ENCODE measurements at regions not wholly inside any gene's neighbourhood (a gene's known extent, or its start where the extent isn't known, plus 50 kb on each side); places are given as distances from the start of the nearest gene placed in this dataset.

- Histone ChIP-seq H2AFZ (replicated peaks) (no peak overlapping the region), H4K20me1 (ENCODE audit: low read depth) (no peaks in the 10 kb centered on the region), H3K9me3 (ENCODE audit: low read depth) (no peaks in the 10 kb centered on the region), H3K9ac (no peak overlapping the region), H3K27ac (no peak overlapping the region), H3F3A (ENCODE audit: low read depth) (no peaks in the 10 kb centered on the region), H3K4me2 (no peak overlapping the region), H3K79me2 (ENCODE audit: low read depth) (no peaks in the 10 kb centered on the region), H3K4me3 (no peak overlapping the region), H3K36me3 (no peaks in the 10 kb centered on the region), H3K27me3 (no peaks in the 10 kb centered on the region), H3K4me1 (no peaks in the 10 kb centered on the region)
- H3K4me1 Mint-ChIP-seq: no peaks in the 10 kb centered on the region
- no peak overlapping the region for H3K27ac Mint-ChIP-seq
- TF ChIP-seq EZH2 (IDR thresholded peaks at IDR 0.05): no peak
- no peak for TF ChIP-seq CTCF (IDR thresholded peaks at IDR 0.05)
- no peak for TF ChIP-seq EZH2phosphoT487 (IDR thresholded peaks at IDR 0.05)
- H3K36me3 Mint-ChIP-seq: no peaks in the 10 kb centered on the region
- no peak overlapping the region for H3K4me3 Mint-ChIP-seq
- no peaks in the 10 kb centered on the region for H3K9me3 Mint-ChIP-seq
- DNase-seq (ENCODE audit: low spot score): no peak
- H3K27me3 Mint-ChIP-seq (ENCODE audit: insufficient read depth, low read depth): peaks cover 4% of the 10 kb centered on the region
Measured at GRCh38 chr2:126769118-126769517, 113.2 kb downstream of the GYPC start.

GRCh38 chr2:126770466-126770865 lies 114.5 kb downstream of the GYPC start:
- TF ChIP-seq CTCF (IDR thresholded peaks at IDR 0.05) (no peak), EZH2phosphoT487 (IDR thresholded peaks at IDR 0.05) (no peak), EZH2 (IDR thresholded peaks at IDR 0.05) (no peak)
- H3K27ac ChIP-seq: no peak overlapping the region
- H2AFZ ChIP-seq (replicated peaks): no peak overlapping the region
- H3K4me1 Mint-ChIP-seq: peaks cover 7% of the 10 kb centered on the region
- no peak overlapping the region for H3K4me3 ChIP-seq
- no peaks in the 10 kb centered on the region for H3K36me3 ChIP-seq
- H3K9me3 Mint-ChIP-seq: no peaks in the 10 kb centered on the region
- no peaks in the 10 kb centered on the region for H3F3A ChIP-seq (ENCODE audit: low read depth)
- DNase-seq (ENCODE audit: low spot score): no peak
- H3K9me3 ChIP-seq (ENCODE audit: low read depth): no peaks in the 10 kb centered on the region
- H3K4me3 Mint-ChIP-seq: no peak overlapping the region
- peaks cover 5% of the 10 kb centered on the region for H3K27me3 Mint-ChIP-seq (ENCODE audit: insufficient read depth, low read depth)
- no peak overlapping the region for H3K27ac Mint-ChIP-seq
- no peaks in the 10 kb centered on the region for H3K36me3 Mint-ChIP-seq
- H3K9ac ChIP-seq: no peak overlapping the region
- no peak overlapping the region for H3K4me2 ChIP-seq
- peaks cover 5% of the 10 kb centered on the region for H3K27me3 ChIP-seq
- H4K20me1 ChIP-seq (ENCODE audit: low read depth): no peaks in the 10 kb centered on the region
- H3K4me1 ChIP-seq: no peaks in the 10 kb centered on the region
- H3K79me2 ChIP-seq (ENCODE audit: low read depth): no peaks in the 10 kb centered on the region

- Histone ChIP-seq H3F3A (ENCODE audit: low read depth) (no peaks in the 10 kb centered on the region), H3K4me2 (no peak overlapping the region), H2AFZ (replicated peaks) (no peak overlapping the region), H3K27me3 (peaks cover 11% of the 10 kb centered on the region), H3K9ac (no peak overlapping the region), H3K79me2 (ENCODE audit: low read depth) (no peaks in the 10 kb centered on the region), H3K4me1 (no peaks in the 10 kb centered on the region), H3K4me3 (no peak overlapping the region), H3K36me3 (no peaks in the 10 kb centered on the region), H4K20me1 (ENCODE audit: low read depth) (no peaks in the 10 kb centered on the region), H3K27ac (no peak overlapping the region), H3K9me3 (ENCODE audit: low read depth) (no peaks in the 10 kb centered on the region)
- no peak for TF ChIP-seq CTCF (IDR thresholded peaks at IDR 0.05)
- TF ChIP-seq EZH2 (IDR thresholded peaks at IDR 0.05): no peak
- no peak for TF ChIP-seq EZH2phosphoT487 (IDR thresholded peaks at IDR 0.05)
- Mint-ChIP-seq H3K4me3 (no peak overlapping the region), H3K36me3 (no peaks in the 10 kb centered on the region), H3K9me3 (no peaks in the 10 kb centered on the region), H3K27ac (no peak overlapping the region), H3K27me3 (ENCODE audit: insufficient read depth, low read depth) (peaks cover 6% of the 10 kb centered on the region), H3K4me1 (peaks cover 11% of the 10 kb centered on the region)
- no peak for DNase-seq (ENCODE audit: low spot score)
Measured at GRCh38 chr2:126771094-126771493, 115.1 kb downstream of the GYPC start.
